ENCODE measurements at regions not wholly inside any gene's neighbourhood (a gene's known extent, or its start where the extent isn't known, plus 50 kb on each side); places are given as distances from the start of the nearest gene placed in this dataset.

GRCh38 chr1:96472471-96472870 is 249.1 kb upstream of the PTBP2 start:
- POLR2A ChIA-PET (ENCODE audit: unreplicated experiment), result no interaction called here

GRCh38 chr1:96473791-96474434 is 247.7 kb upstream of the PTBP2 start:
- H3K36me3 ChIP-seq (ENCODE audit: low read depth, low read length), result no peaks in the 10 kb centered on the region
- intact Hi-C loops (cut with micrococcal nuclease), result no loop called here
- H3K9ac ChIP-seq (ENCODE audit: low read length), result no peak overlapping the region
- ChIA-PET CTCF (no interaction called here), POLR2A (ENCODE audit: unreplicated experiment) (no interaction called here)
- 0 out of 2 replicates have a peak, but pooled peaks cover 10% of the 10 kb centered on the region for H3K4me1 ChIP-seq (ENCODE audit: insufficient read depth, low read length)
- H2AFZ ChIP-seq (ENCODE audit: low read length), result no peak overlapping the region
- H3K79me2 ChIP-seq (ENCODE audit: low read length), result no peaks in the 10 kb centered on the region
- peak; percentile 83 for ATAC-seq
- H3K27me3 ChIP-seq (ENCODE audit: low read length), result peaks cover 5% of the 10 kb centered on the region; the same call in 1 of the 2 replicates
- H4K20me1 ChIP-seq (ENCODE audit: low read length), result no peaks in the 10 kb centered on the region
- H3K4me3 ChIP-seq (ENCODE audit: low read length), result no peak overlapping the region
- no peak for TF ChIP-seq EZH2phosphoT487 (IDR thresholded peaks at IDR 0.05; ENCODE audit: borderline replicate concordance, low read length)
- TF ChIP-seq EZH2 (IDR thresholded peaks at IDR 0.05; ENCODE audit: low read length, unreplicated experiment), result no peak
- no peak for TF ChIP-seq CTCF (conservative IDR thresholded peaks at IDR 0.05; ENCODE audit: low read depth, low read length)
- no peaks in the 10 kb centered on the region for H3K9me3 ChIP-seq (ENCODE audit: low read length)
- BruUV-seq (replicated peaks), result no TSS peak
- peak overlapping the region; percentile 7; the same call in 1 of the 2 replicates for H3K27ac ChIP-seq (ENCODE audit: low read length)
- H3K4me2 ChIP-seq (ENCODE audit: low read length), result no peak overlapping the region
- DNase-seq, result peak; percentile 63
- no peaks in the 10 kb centered on the region for H3F3A ChIP-seq (ENCODE audit: low read length, unreplicated experiment)
- no peaks in the 10 kb centered on the region for H3K9me2 ChIP-seq (replicated peaks; ENCODE audit: low read length)

More at GRCh38 chr1:96472471-96472870, 249.1 kb upstream of the PTBP2 start:
- Histone ChIP-seq H3K9me2 (replicated peaks; ENCODE audit: low read length) (no peaks in the 10 kb centered on the region), H3K9ac (ENCODE audit: low read length) (no peak overlapping the region), H2AFZ (ENCODE audit: low read length) (no peak overlapping the region), H4K20me1 (ENCODE audit: low read length) (no peaks in the 10 kb centered on the region), H3K9me3 (ENCODE audit: low read length) (no peaks in the 10 kb centered on the region), H3K79me2 (ENCODE audit: low read length) (no peaks in the 10 kb centered on the region), H3K36me3 (ENCODE audit: low read depth, low read length) (no peaks in the 10 kb centered on the region), H3K27ac (ENCODE audit: low read length) (no peak overlapping the region), H3K4me3 (ENCODE audit: low read length) (no peak overlapping the region), H3K4me2 (ENCODE audit: low read length) (no peak overlapping the region), H3K27me3 (ENCODE audit: low read length) (peaks cover 5% of the 10 kb centered on the region; the same call in 1 of the 2 replicates), H3K4me1 (ENCODE audit: insufficient read depth, low read length) (0 out of 2 replicates have a peak, but pooled peaks cover 10% of the 10 kb centered on the region), H3F3A (ENCODE audit: low read length, unreplicated experiment) (no peaks in the 10 kb centered on the region)
- BruUV-seq (replicated peaks), result no TSS peak
- TF ChIP-seq EZH2phosphoT487 (IDR thresholded peaks at IDR 0.05; ENCODE audit: borderline replicate concordance, low read length) (no peak), EZH2 (IDR thresholded peaks at IDR 0.05; ENCODE audit: low read length, unreplicated experiment) (no peak), CTCF (conservative IDR thresholded peaks at IDR 0.05; ENCODE audit: low read depth, low read length) (no peak)
- CTCF ChIA-PET, result no interaction called here
- intact Hi-C loops (cut with micrococcal nuclease), result no loop called here
- no peak for ATAC-seq
- DNase-seq, result no peak

- no peak for TF ChIP-seq EZH2phosphoT487 (IDR thresholded peaks at IDR 0.05; ENCODE audit: borderline replicate concordance, low read length)
- H3K27ac ChIP-seq (ENCODE audit: low read length), result no peak overlapping the region
- no peaks in the 10 kb centered on the region for H3K36me3 ChIP-seq (ENCODE audit: low read depth, low read length)
- BruUV-seq (replicated peaks), result no TSS peak
- H3K79me2 ChIP-seq (ENCODE audit: low read length), result no peaks in the 10 kb centered on the region
- H3F3A ChIP-seq (ENCODE audit: low read length, unreplicated experiment), result no peaks in the 10 kb centered on the region
- ChIA-PET POLR2A (ENCODE audit: unreplicated experiment) (no interaction called here), CTCF (no interaction called here)
- H3K27me3 ChIP-seq (ENCODE audit: low read length), result peaks cover 5% of the 10 kb centered on the region; the same call in 1 of the 2 replicates
- ATAC-seq, result no peak
- H3K4me1 ChIP-seq (ENCODE audit: insufficient read depth, low read length), result 0 out of 2 replicates have a peak, but pooled peaks cover 10% of the 10 kb centered on the region
- H3K9me3 ChIP-seq (ENCODE audit: low read length), result no peaks in the 10 kb centered on the region
- intact Hi-C loops (cut with micrococcal nuclease), result no loop called here
- H3K9me2 ChIP-seq (replicated peaks; ENCODE audit: low read length), result no peaks in the 10 kb centered on the region
- DNase-seq, result no peak
- H3K9ac ChIP-seq (ENCODE audit: low read length), result no peak overlapping the region
- no peak overlapping the region for H3K4me3 ChIP-seq (ENCODE audit: low read length)
- H4K20me1 ChIP-seq (ENCODE audit: low read length), result no peaks in the 10 kb centered on the region
- no peak overlapping the region for H2AFZ ChIP-seq (ENCODE audit: low read length)
- no peak overlapping the region for H3K4me2 ChIP-seq (ENCODE audit: low read length)
These were observed 246.4 kb upstream of the PTBP2 start for GRCh38 chr1:96474985-96475743.
